B cell (primary cell): ENCODE measurements at regions not wholly inside any gene's neighbourhood (a gene's known extent, or its start where the extent isn't known, plus 50 kb on each side); places are given as distances from the start of the nearest gene placed in this dataset.

Source experiments
- ATAC-seq: fragments of 200-7000 bp; cut with Tn5 transposase; one replicate; pipeline ENCODE4 v1.10.0; 2021; ENCODE audit warnings: low read depth, mild to moderate bottlenecking, moderate number of reproducible peaks, moderate library complexity
- CTCF ChIA-PET: fragments of 350-600 bp; sonication (Branson Sonifier 250); formaldehyde crosslinking; loops from one replicate; lab custom pipeline; 2021; ENCODE audit warnings: antibody characterized with exemption, inconsistent platforms; lab: Charles Lee
- POLR2A ChIA-PET: fragments of 350-600 bp; sonication (Branson Sonifier 250); formaldehyde crosslinking; loops from one replicate; lab custom pipeline; 2021; ENCODE audit warnings: antibody characterized with exemption; lab: Charles Lee
- DNase-seq: peaks from one replicate; pipeline ENCODE4 v3.0.0; 2013
- H2AFZ ChIP-seq: 2 replicates; pipeline ENCODE4 v1.6.1; 2012; ENCODE audit warnings: mild to moderate bottlenecking, low read depth, low read length; ENCODE audit not compliant: insufficient read depth, poor library complexity, severe bottlenecking
- H3K27ac ChIP-seq, 2 donors: 1 replicate in 1 of 2; 2 replicates in 1 of 2; pipeline ENCODE4 v1.5.1; 2012 to 2013; ENCODE audit warnings: low read length in 2 of 2, mild to moderate bottlenecking in 2 of 2, moderate library complexity in 1 of 2
- H3K27me3 ChIP-seq, 4 experiments: fragments of 200-600 bp in 1 of 4; sonication (generic) in 1 of 4; replicated peaks in 1 of 4; 1 replicate in 2 of 4; 2 replicates in 2 of 4; pipeline versions ENCODE4 v1.6.1 to v1.7.0; 2013 to 2016; ENCODE audit warnings: low read length in 3 of 4, mild to moderate bottlenecking in 2 of 4, mixed read lengths in 1 of 4, moderate library complexity in 1 of 4; ENCODE audit not compliant: insufficient read depth in 4 of 4, control insufficient read depth in 3 of 4; ENCODE audit errors: control extremely low read depth in 1 of 4
- H3K36me3 ChIP-seq, 2 experiments: replicated peaks in 1 of 2; 1 replicate in 1 of 2; 2 replicates in 1 of 2; pipeline versions ENCODE4 v1.6.1 to v1.7.1; 2013; ENCODE audit warnings: low read length in 1 of 2; ENCODE audit not compliant: insufficient read depth in 2 of 2, control insufficient read depth in 1 of 2; ENCODE audit errors: control extremely low read depth in 1 of 2, extremely low read depth in 1 of 2
- H3K4me1 ChIP-seq, 2 donors: fragments of 200-600 bp in 1 of 2; sonication (generic) in 1 of 2; 1 replicate in 1 of 2; 2 replicates in 1 of 2; pipeline versions ENCODE4 v1.5.1 to v1.6.1; 2013 to 2017; ENCODE audit warnings: low read length in 2 of 2; ENCODE audit not compliant: control insufficient read depth in 2 of 2, insufficient read depth in 2 of 2
- H3K4me2 ChIP-seq: replicated peaks from 2 replicates; pipeline ENCODE3; 2012; ENCODE audit warnings: mild to moderate bottlenecking, low read depth, low read length; ENCODE audit not compliant: poor library complexity, severe bottlenecking
- H3K4me3 ChIP-seq, 5 experiments: fragments of 200-600 bp in 1 of 5; sonication (generic) in 1 of 5; 1 replicate in 3 of 5; 2 replicates in 2 of 5; pipeline versions ENCODE4 v1.5.1 to v1.7.0; 2011 to 2016; ENCODE audit warnings: low read length in 4 of 5, mild to moderate bottlenecking in 4 of 5, low read depth in 2 of 5, control low read depth in 1 of 5, moderate library complexity in 1 of 5; ENCODE audit not compliant: insufficient read depth in 1 of 5; ENCODE audit errors: control extremely low read depth in 1 of 5, extremely low read depth in 1 of 5
- H3K79me2 ChIP-seq: fragments of 200-600 bp; sonication (generic); one replicate; pipeline ENCODE4 v1.6.0; 2016; ENCODE audit warnings: low read length; ENCODE audit not compliant: control insufficient read depth, insufficient read depth
- H3K9ac ChIP-seq: fragments of 200-600 bp; sonication (generic); 2 replicates; pipeline ENCODE4 v1.6.1; 2017; ENCODE audit warnings: mild to moderate bottlenecking, low read length, moderate library complexity
- H3K9me3 ChIP-seq, 3 donors: one replicate each; pipeline versions ENCODE4 v1.6.1 to v1.7.1; 2013; ENCODE audit warnings: low read length in 2 of 3; ENCODE audit not compliant: control insufficient read depth in 2 of 3, insufficient read depth in 1 of 3; ENCODE audit errors: control extremely low read depth in 1 of 3
- H4K20me1 ChIP-seq: 2 replicates; pipeline ENCODE4 v1.6.0; 2012; ENCODE audit warnings: mild to moderate bottlenecking, low read length; ENCODE audit not compliant: insufficient read depth, control insufficient read depth, poor library complexity, severe bottlenecking
- H3K27ac Mint-ChIP-seq: one replicate; pipeline ENCODE4 v1.8.0; 2021; ENCODE audit warnings: mixed read lengths
- H3K27me3 Mint-ChIP-seq: one replicate; pipeline ENCODE4 v1.8.0; 2021; ENCODE audit warnings: mixed read lengths
- H3K4me1 Mint-ChIP-seq: one replicate; pipeline ENCODE4 v1.8.0; 2021; ENCODE audit warnings: mixed read lengths
- H3K4me3 Mint-ChIP-seq: one replicate; pipeline ENCODE4 v1.8.0; 2021; ENCODE audit warnings: mixed read lengths
- H3K9me3 Mint-ChIP-seq: one replicate; pipeline ENCODE4 v1.8.0; 2022; ENCODE audit warnings: mixed read lengths; ENCODE audit not compliant: insufficient read depth
- EZH2 ChIP-seq: IDR thresholded peaks from 2 replicates; pipeline ENCODE4 v1.6.1; 2012; ENCODE audit warnings: borderline replicate concordance, low read depth, mild to moderate bottlenecking, moderate library complexity, low read length; ENCODE audit not compliant: insufficient read depth, poor library complexity, severe bottlenecking
- WGBS: methylation state at CpG from one replicate; pipeline ENCODE4 v1.1.5; 2013; ENCODE audit warnings: missing lambda C conversion rate; ENCODE audit not compliant: insufficient coverage; 5-methylcytosine and 5-hydroxymethylcytosine counted together
- intact Hi-C: fragments of 100-400 bp; cut with micrococcal nuclease; formaldehyde crosslinking; loops from one replicate; pipeline ENCODE4 v1.10.0; 2022
- TF ChIP-seq, protein P1 (sequence below): fragments of 200-600 bp; IDR thresholded peaks from one replicate; pipeline ENCODE4 v1.8.0; 2022; ENCODE audit warnings: antibody characterized with exemption, mild to moderate bottlenecking

DNA sequence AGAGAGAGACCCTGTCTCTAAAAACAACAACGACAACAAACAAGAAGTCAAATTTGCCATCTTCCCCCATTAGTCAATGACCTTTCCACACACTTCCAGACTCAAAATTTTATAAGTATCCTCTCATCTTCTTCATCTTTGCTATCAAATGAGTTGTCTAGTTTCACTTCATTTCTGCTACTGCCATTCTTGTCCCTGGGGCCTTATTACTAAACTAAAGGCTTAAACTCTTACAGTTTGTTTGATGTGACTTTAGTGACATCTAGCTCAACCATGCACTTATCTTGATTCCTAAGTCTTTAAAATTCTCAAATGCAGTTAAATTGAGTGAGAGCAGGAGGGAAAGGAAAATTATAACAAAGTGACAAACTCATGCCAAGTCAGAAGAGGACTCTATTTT is 271.8 kb upstream of the GK2 start:
- POLR2A ChIA-PET = no interaction called here
- TF ChIP-seq, protein P1, sequence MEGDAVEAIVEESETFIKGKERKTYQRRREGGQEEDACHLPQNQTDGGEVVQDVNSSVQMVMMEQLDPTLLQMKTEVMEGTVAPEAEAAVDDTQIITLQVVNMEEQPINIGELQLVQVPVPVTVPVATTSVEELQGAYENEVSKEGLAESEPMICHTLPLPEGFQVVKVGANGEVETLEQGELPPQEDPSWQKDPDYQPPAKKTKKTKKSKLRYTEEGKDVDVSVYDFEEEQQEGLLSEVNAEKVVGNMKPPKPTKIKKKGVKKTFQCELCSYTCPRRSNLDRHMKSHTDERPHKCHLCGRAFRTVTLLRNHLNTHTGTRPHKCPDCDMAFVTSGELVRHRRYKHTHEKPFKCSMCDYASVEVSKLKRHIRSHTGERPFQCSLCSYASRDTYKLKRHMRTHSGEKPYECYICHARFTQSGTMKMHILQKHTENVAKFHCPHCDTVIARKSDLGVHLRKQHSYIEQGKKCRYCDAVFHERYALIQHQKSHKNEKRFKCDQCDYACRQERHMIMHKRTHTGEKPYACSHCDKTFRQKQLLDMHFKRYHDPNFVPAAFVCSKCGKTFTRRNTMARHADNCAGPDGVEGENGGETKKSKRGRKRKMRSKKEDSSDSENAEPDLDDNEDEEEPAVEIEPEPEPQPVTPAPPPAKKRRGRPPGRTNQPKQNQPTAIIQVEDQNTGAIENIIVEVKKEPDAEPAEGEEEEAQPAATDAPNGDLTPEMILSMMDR = no peak
- TF ChIP-seq EZH2 = no peak
- no CpG with 5 or more reads among the region's 1 CpG for WGBS
- ATAC-seq = no peak
- H3K9ac ChIP-seq = no peak overlapping the region
- DNase-seq = no peak
- no peaks in the 10 kb centered on the region for H3K27me3 ChIP-seq
- no peak overlapping the region for H2AFZ ChIP-seq
- H3K4me2 ChIP-seq = no peak overlapping the region
- H3K4me3 ChIP-seq = no peak overlapping the region
- no peaks in the 10 kb centered on the region for H3K4me1 ChIP-seq
- H3K9me3 ChIP-seq = no peaks in the 10 kb centered on the region
- no peaks in the 10 kb centered on the region for H3K79me2 ChIP-seq
- H4K20me1 ChIP-seq = no peaks in the 10 kb centered on the region
- no peak overlapping the region for H3K4me3 Mint-ChIP-seq
- peaks cover 3% of the 10 kb centered on the region for H3K4me1 Mint-ChIP-seq
- H3K9me3 Mint-ChIP-seq = no peaks in the 10 kb centered on the region
- no peak overlapping the region for H3K27ac Mint-ChIP-seq
- H3K27me3 Mint-ChIP-seq = peaks cover 1% of the 10 kb centered on the region
- H3K27ac ChIP-seq = no peak overlapping the region
- intact Hi-C loops = loop anchor here (5.0 kb wide), 1 partner anchor 728 kb away; no protein-coding TSS in a partner anchor
- CTCF ChIA-PET = no interaction called here
- no peaks in the 10 kb centered on the region for H3K36me3 ChIP-seq

DNA sequence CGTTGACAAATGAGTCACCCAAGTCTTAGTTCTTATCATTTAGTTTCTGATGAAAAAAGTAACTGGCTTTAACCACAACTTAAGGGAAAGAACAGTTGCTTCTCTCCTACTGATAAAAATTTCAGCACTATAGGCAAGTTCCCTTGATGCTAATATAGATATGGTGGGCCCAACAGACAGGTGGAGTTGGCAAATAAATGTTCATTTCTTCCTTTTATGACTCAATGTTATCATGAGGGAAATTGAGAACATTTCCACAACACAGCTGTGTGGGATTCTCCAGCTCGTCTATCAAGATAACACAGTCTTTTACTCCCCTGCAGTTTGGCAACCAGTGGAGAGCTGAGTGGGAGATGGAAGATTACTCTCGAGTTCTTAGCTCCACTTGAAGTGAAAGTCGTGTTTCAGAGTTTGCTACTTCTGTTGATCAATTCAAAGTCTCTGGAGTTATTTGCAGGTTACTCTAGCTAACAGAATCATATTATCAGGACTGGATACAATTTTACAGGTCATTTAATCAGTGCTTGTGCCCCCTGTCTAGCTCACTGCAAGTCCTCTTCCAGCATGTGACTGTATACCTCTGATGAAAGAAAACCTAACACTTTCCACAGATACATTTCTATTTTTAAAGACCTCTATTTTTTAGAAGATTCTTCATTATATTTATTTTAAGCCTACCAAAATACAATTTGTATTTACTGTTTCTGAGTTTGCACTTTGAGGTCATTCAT is 270.6 kb upstream of the GK2 start:
- no CpG with 5 or more reads among the region's 4 CpGs for WGBS
- Mint-ChIP-seq H3K9me3 (no peaks in the 10 kb centered on the region), H3K27ac (no peak overlapping the region), H3K4me3 (no peak overlapping the region), H3K4me1 (peaks cover 8% of the 10 kb centered on the region), H3K27me3 (no peaks in the 10 kb centered on the region)
- Histone ChIP-seq H3K9me3 (no peaks in the 10 kb centered on the region), H3K4me2 (no peak overlapping the region), H2AFZ (no peak overlapping the region), H3K4me3 (no peak overlapping the region), H3K36me3 (no peaks in the 10 kb centered on the region), H3K27ac (no peak overlapping the region), H3K79me2 (no peaks in the 10 kb centered on the region), H3K27me3 (no peaks in the 10 kb centered on the region), H3K9ac (no peak overlapping the region), H3K4me1 (peaks cover 7 to 9% of the 10 kb centered on the region in 2 donors), H4K20me1 (no peaks in the 10 kb centered on the region)
- TF ChIP-seq, protein P1 = no peak
- TF ChIP-seq EZH2 = no peak
- intact Hi-C loops = no loop called here
- ChIA-PET CTCF (no interaction called here), POLR2A (no interaction called here)
- ATAC-seq = no peak
- DNase-seq = no peak
